HL-60 (cell line): ENCODE measurements at regions not wholly inside any gene's neighbourhood (a gene's known extent, or its start where the extent isn't known, plus 50 kb on each side); places are given as distances from the start of the nearest gene placed in this dataset.

Experiments
- CTCF ChIP-seq: IDR thresholded peaks from one replicate; pipeline ENCODE4 v1.5.1; 2011; ENCODE audit warnings: low read length, control low read depth, inconsistent platforms; ENCODE audit not compliant: insufficient read depth
- GABPA ChIP-seq: IDR thresholded peaks from 2 replicates; pipeline ENCODE4 v1.6.1; 2012; ENCODE audit warnings: low read depth
- POLR2AphosphoS5 ChIP-seq: IDR thresholded peaks from 2 replicates; pipeline ENCODE4 v1.6.1; 2012; ENCODE audit warnings: low read depth
- TF ChIP-seq, protein P1 (sequence below): IDR thresholded peaks from 2 replicates; pipeline ENCODE4 v1.6.1; 2012; ENCODE audit warnings: low read depth; ENCODE audit not compliant: insufficient replicate concordance

- TF ChIP-seq CTCF (no peak), POLR2AphosphoS5 (no peak), GABPA (no peak)
- TF ChIP-seq, protein P1, sequence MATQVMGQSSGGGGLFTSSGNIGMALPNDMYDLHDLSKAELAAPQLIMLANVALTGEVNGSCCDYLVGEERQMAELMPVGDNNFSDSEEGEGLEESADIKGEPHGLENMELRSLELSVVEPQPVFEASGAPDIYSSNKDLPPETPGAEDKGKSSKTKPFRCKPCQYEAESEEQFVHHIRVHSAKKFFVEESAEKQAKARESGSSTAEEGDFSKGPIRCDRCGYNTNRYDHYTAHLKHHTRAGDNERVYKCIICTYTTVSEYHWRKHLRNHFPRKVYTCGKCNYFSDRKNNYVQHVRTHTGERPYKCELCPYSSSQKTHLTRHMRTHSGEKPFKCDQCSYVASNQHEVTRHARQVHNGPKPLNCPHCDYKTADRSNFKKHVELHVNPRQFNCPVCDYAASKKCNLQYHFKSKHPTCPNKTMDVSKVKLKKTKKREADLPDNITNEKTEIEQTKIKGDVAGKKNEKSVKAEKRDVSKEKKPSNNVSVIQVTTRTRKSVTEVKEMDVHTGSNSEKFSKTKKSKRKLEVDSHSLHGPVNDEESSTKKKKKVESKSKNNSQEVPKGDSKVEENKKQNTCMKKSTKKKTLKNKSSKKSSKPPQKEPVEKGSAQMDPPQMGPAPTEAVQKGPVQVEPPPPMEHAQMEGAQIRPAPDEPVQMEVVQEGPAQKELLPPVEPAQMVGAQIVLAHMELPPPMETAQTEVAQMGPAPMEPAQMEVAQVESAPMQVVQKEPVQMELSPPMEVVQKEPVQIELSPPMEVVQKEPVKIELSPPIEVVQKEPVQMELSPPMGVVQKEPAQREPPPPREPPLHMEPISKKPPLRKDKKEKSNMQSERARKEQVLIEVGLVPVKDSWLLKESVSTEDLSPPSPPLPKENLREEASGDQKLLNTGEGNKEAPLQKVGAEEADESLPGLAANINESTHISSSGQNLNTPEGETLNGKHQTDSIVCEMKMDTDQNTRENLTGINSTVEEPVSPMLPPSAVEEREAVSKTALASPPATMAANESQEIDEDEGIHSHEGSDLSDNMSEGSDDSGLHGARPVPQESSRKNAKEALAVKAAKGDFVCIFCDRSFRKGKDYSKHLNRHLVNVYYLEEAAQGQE = no peak
These were observed 120.7 kb upstream of the CARD11 start for GRCh38 chr7:3164380-3164792.
